Astrocyte (in vitro differentiated cells and primary cell): ENCODE measurements at regions not wholly inside any gene's neighbourhood (a gene's known extent, or its start where the extent isn't known, plus 50 kb on each side); places are given as distances from the start of the nearest gene placed in this dataset.

Source experiments
- DNase-seq: peaks from one replicate; pipeline ENCODE4 v3.0.0-alpha.2; 2010; ENCODE audit warnings: low read depth
- FAIRE-seq: peaks from 2 replicates; lab custom pipeline; 2011; peaks lifted over from hg19 to GRCh38; lab: Jason Lieb, UNC
- H2AFZ ChIP-seq: 2 replicates; pipeline ENCODE4 v1.6.0; 2012; ENCODE audit warnings: low read depth, low read length, inconsistent platforms
- H3K27ac ChIP-seq: 2 replicates; pipeline ENCODE4 v1.5.1; 2011; ENCODE audit warnings: low read depth, low read length, inconsistent platforms
- H3K27me3 ChIP-seq: 2 replicates; pipeline ENCODE4 v1.6.0; 2011; ENCODE audit warnings: low read length, inconsistent platforms; ENCODE audit not compliant: insufficient read depth
- H3K36me3 ChIP-seq: 2 replicates; pipeline ENCODE4 v1.5.1; 2011; ENCODE audit warnings: low read length, inconsistent platforms; ENCODE audit not compliant: insufficient read depth
- H3K4me1 ChIP-seq: 2 replicates; pipeline ENCODE4 v1.5.1; 2011; ENCODE audit warnings: low read length, inconsistent platforms; ENCODE audit not compliant: insufficient read depth
- H3K4me2 ChIP-seq: 2 replicates; pipeline ENCODE4 v1.6.0; 2012; ENCODE audit warnings: low read length, inconsistent platforms
- H3K4me3 ChIP-seq: 2 replicates; pipeline ENCODE4 v1.5.1; 2011; ENCODE audit warnings: low read depth, mild to moderate bottlenecking, low read length, inconsistent platforms; ENCODE audit not compliant: insufficient read depth
- H3K79me2 ChIP-seq: 2 replicates; pipeline ENCODE4 v1.6.0; 2012; ENCODE audit warnings: mild to moderate bottlenecking, low read length, inconsistent platforms; ENCODE audit not compliant: insufficient read depth
- H3K9ac ChIP-seq: 2 replicates; pipeline ENCODE4 v1.6.0; 2012; ENCODE audit warnings: mild to moderate bottlenecking, low read length, inconsistent platforms
- H3K9me3 ChIP-seq: 2 replicates; pipeline ENCODE4 v1.5.1; 2012; ENCODE audit warnings: low read depth, mild to moderate bottlenecking, low read length, inconsistent platforms; ENCODE audit not compliant: insufficient read depth
- H4K20me1 ChIP-seq: 2 replicates; pipeline ENCODE4 v1.6.0; 2012; ENCODE audit warnings: low read length, inconsistent platforms; ENCODE audit not compliant: insufficient read depth
- H3K27ac Mint-ChIP-seq: one replicate; pipeline ENCODE4 v1.8.0; 2021; ENCODE audit warnings: mild to moderate bottlenecking, mixed read lengths; ENCODE audit not compliant: unreplicated experiment
- H3K27me3 Mint-ChIP-seq: one replicate; pipeline ENCODE4 v1.8.0; 2021; ENCODE audit warnings: low read depth, mixed read lengths; ENCODE audit not compliant: unreplicated experiment
- H3K36me3 Mint-ChIP-seq: one replicate; pipeline ENCODE4 v1.8.0; 2021; ENCODE audit warnings: low read depth, mixed read lengths; ENCODE audit not compliant: unreplicated experiment
- H3K4me1 Mint-ChIP-seq: one replicate; pipeline ENCODE4 v1.8.0; 2021; ENCODE audit warnings: low read depth, mixed read lengths; ENCODE audit not compliant: unreplicated experiment
- H3K4me3 Mint-ChIP-seq: one replicate; pipeline ENCODE4 v1.8.0; 2021; ENCODE audit warnings: mild to moderate bottlenecking, moderate library complexity, mixed read lengths; ENCODE audit not compliant: unreplicated experiment
- H3K9me3 Mint-ChIP-seq: one replicate; pipeline ENCODE4 v1.8.0; 2021; ENCODE audit warnings: mild to moderate bottlenecking, mixed read lengths; ENCODE audit not compliant: unreplicated experiment
- CTCF ChIP-seq: IDR thresholded peaks from 2 replicates; pipeline ENCODE4 v1.5.1; 2011; ENCODE audit warnings: low read depth, mild to moderate bottlenecking, inconsistent platforms, low read length, moderate library complexity; ENCODE audit not compliant: insufficient read depth
- EZH2 ChIP-seq: IDR thresholded peaks from 2 replicates; pipeline ENCODE4 v1.6.1; 2012; ENCODE audit warnings: mild to moderate bottlenecking, low read length, inconsistent platforms; ENCODE audit not compliant: insufficient read depth

- no peaks in the 10 kb centered on the region for H3K79me2 ChIP-seq
- H2AFZ ChIP-seq, result no peak overlapping the region
- Mint-ChIP-seq H3K27ac (no peak overlapping the region), H3K4me3 (no peak overlapping the region), H3K4me1 (peaks cover 18% of the 10 kb centered on the region), H3K27me3 (peaks cover 38% of the 10 kb centered on the region), H3K36me3 (peaks cover 1% of the 10 kb centered on the region), H3K9me3 (peaks cover 3% of the 10 kb centered on the region)
- DNase-seq (no peak), FAIRE-seq (no peak)
- no peak overlapping the region for H3K9ac ChIP-seq
- no peak overlapping the region for H3K4me2 ChIP-seq
- H3K4me3 ChIP-seq, result no peak overlapping the region
- H3K36me3 ChIP-seq, result no peaks in the 10 kb centered on the region
- no peak overlapping the region for H3K27ac ChIP-seq
- H3K9me3 ChIP-seq, result no peaks in the 10 kb centered on the region
- TF ChIP-seq CTCF, result no peak
- no peak for TF ChIP-seq EZH2
- H3K4me1 ChIP-seq, result peaks cover 9% of the 10 kb centered on the region
- H4K20me1 ChIP-seq, result no peaks in the 10 kb centered on the region
- H3K27me3 ChIP-seq, result peaks cover 20% of the 10 kb centered on the region
Measured at GRCh38 chr6:43843669-43844171, 73.7 kb downstream of the VEGFA start.

GRCh38 chr6:43843097-43843645, 73.2 kb downstream of the VEGFA start:
- no peak overlapping the region for H3K9ac ChIP-seq
- Mint-ChIP-seq H3K27me3 (peaks cover 35% of the 10 kb centered on the region), H3K36me3 (peaks cover 1% of the 10 kb centered on the region), H3K4me1 (peaks cover 16% of the 10 kb centered on the region), H3K4me3 (no peak overlapping the region), H3K9me3 (no peaks in the 10 kb centered on the region), H3K27ac (no peak overlapping the region)
- no peaks in the 10 kb centered on the region for H3K36me3 ChIP-seq
- H3K9me3 ChIP-seq, result no peaks in the 10 kb centered on the region
- no peak for FAIRE-seq
- H3K4me1 ChIP-seq, result peaks cover 15% of the 10 kb centered on the region
- no peaks in the 10 kb centered on the region for H3K79me2 ChIP-seq
- H3K4me3 ChIP-seq, result no peak overlapping the region
- H3K27ac ChIP-seq, result no peak overlapping the region
- no peak overlapping the region for H2AFZ ChIP-seq
- no peak overlapping the region for H3K4me2 ChIP-seq
- H4K20me1 ChIP-seq, result no peaks in the 10 kb centered on the region
- DNase-seq, result no peak
- peaks cover 18% of the 10 kb centered on the region for H3K27me3 ChIP-seq
- TF ChIP-seq EZH2 (no peak), CTCF (no peak)

- Mint-ChIP-seq H3K27ac (no peak overlapping the region), H3K4me3 (no peak overlapping the region), H3K27me3 (peaks cover 38% of the 10 kb centered on the region), H3K9me3 (no peaks in the 10 kb centered on the region), H3K4me1 (peaks cover 14% of the 10 kb centered on the region), H3K36me3 (peaks cover 1% of the 10 kb centered on the region)
- Histone ChIP-seq H4K20me1 (no peaks in the 10 kb centered on the region), H3K4me2 (no peak overlapping the region), H3K79me2 (no peaks in the 10 kb centered on the region), H3K27ac (no peak overlapping the region), H3K27me3 (peaks cover 16% of the 10 kb centered on the region), H2AFZ (no peak overlapping the region), H3K4me3 (no peak overlapping the region), H3K36me3 (no peaks in the 10 kb centered on the region), H3K9ac (no peak overlapping the region), H3K9me3 (no peaks in the 10 kb centered on the region), H3K4me1 (peaks cover 16% of the 10 kb centered on the region)
- TF ChIP-seq CTCF (no peak), EZH2 (no peak)
- FAIRE-seq (no peak), DNase-seq (peak; percentile 81)
Measured at GRCh38 chr6:43842231-43842794, 72.3 kb downstream of the VEGFA start.
